GM12878 (cell line): ENCODE measurements at regions not wholly inside any gene's neighbourhood (a gene's known extent, or its start where the extent isn't known, plus 50 kb on each side); places are given as distances from the start of the nearest gene placed in this dataset.

Experiments used
- ATAC-seq: fragments of 200-7000 bp; cut with Tn5 transposase; 3 replicates; pipeline ENCODE4 v1.9.1; 2020; ENCODE audit warnings: mild to moderate bottlenecking, moderate library complexity
- BruUV-seq: library from RNA; stranded (reverse); fragments of 400-500 nt; replicated peaks from 2 replicates; lab custom pipeline; 2021; lab: Mats Ljungman, UMichigan
- CTCF ChIA-PET: fragments of 300-600 bp; sonication (Branson Sonifier 250); formaldehyde crosslinking; extraction: SDS; loops from one replicate; lab custom pipeline; 2021; ENCODE audit warnings: inconsistent platforms; lab: Yijun Ruan, JAX
- POLR2A ChIA-PET: fragments of 350-600 bp; formaldehyde crosslinking; extraction: SDS; loops from one replicate; lab custom pipeline; 2021; ENCODE audit warnings: inconsistent platforms; lab: Charles Lee
- RAD21 ChIA-PET: fragments of 300-600 bp; sonication (Branson Sonifier 250); formaldehyde crosslinking; loops from one replicate; lab custom pipeline; 2023; ENCODE audit warnings: antibody characterized with exemption; ENCODE audit not compliant: unreplicated experiment; lab: Charles Lee
- SMC1A ChIA-PET: fragments of 300-600 bp; sonication (Branson Sonifier 250); formaldehyde crosslinking; loops from one replicate; lab custom pipeline; 2023; ENCODE audit not compliant: unreplicated experiment, uncharacterized antibody; lab: Charles Lee
- DNase-seq: peaks from one replicate; pipeline ENCODE4 v3.0.0-alpha.2; 2011; ENCODE audit warnings: low read depth, low spot score
- FAIRE-seq: peaks from 3 replicates; lab custom pipeline; 2011; peaks lifted over from hg19 to GRCh38; lab: Jason Lieb, UNC
- H2AFZ ChIP-seq: 2 replicates; pipeline ENCODE4 v1.6.0; 2011; ENCODE audit warnings: low read depth, low read length, control low read depth; ENCODE audit not compliant: control insufficient read depth
- H3K27ac ChIP-seq: 2 replicates; pipeline ENCODE4 v1.5.1; 2011; ENCODE audit warnings: control low read depth; ENCODE audit not compliant: control insufficient read depth, insufficient read depth
- H3K27me3 ChIP-seq, 2 experiments: replicated peaks in 1 of 2; 2 replicates each; pipeline versions ENCODE4 v1.6.0 to v1.6.1; 2011; ENCODE audit warnings: low read length in 1 of 2; ENCODE audit not compliant: control insufficient read depth in 2 of 2, insufficient read depth in 2 of 2
- H3K36me3 ChIP-seq, 2 experiments: 2 replicates each; pipeline ENCODE4 v1.5.1; 2011; ENCODE audit warnings: low read length in 1 of 2; ENCODE audit not compliant: control insufficient read depth in 2 of 2, insufficient read depth in 2 of 2
- H3K4me1 ChIP-seq: 2 replicates; pipeline ENCODE4 v1.6.1; 2011; ENCODE audit warnings: mild to moderate bottlenecking, low read length, moderate library complexity, mixed read lengths; ENCODE audit not compliant: control insufficient read depth, insufficient read depth
- H3K4me2 ChIP-seq: 2 replicates; pipeline ENCODE4 v1.6.0; 2011; ENCODE audit warnings: control low read depth; ENCODE audit not compliant: control insufficient read depth, insufficient read depth
- H3K4me3 ChIP-seq: fragments of 200-600 bp; sonication (generic); 2 replicates; pipeline ENCODE4 v1.5.1; 2016
- H3K79me2 ChIP-seq: 2 replicates; pipeline ENCODE4 v1.6.0; 2011; ENCODE audit warnings: low read length; ENCODE audit not compliant: control insufficient read depth, insufficient read depth
- H3K9ac ChIP-seq: 2 replicates; pipeline ENCODE4 v1.8.0; 2011; ENCODE audit warnings: low read length, control low read depth, mixed read lengths; ENCODE audit not compliant: control insufficient read depth, insufficient read depth
- H3K9me3 ChIP-seq: replicated peaks from 3 replicates; pipeline ENCODE4 v1.5.1; 2011; ENCODE audit warnings: mild to moderate bottlenecking, low read length; ENCODE audit not compliant: control insufficient read depth, insufficient read depth
- H4K20me1 ChIP-seq: 2 replicates; pipeline ENCODE4 v1.6.0; 2011; ENCODE audit not compliant: control insufficient read depth, insufficient read depth
- ATF3 ChIP-seq: IDR thresholded peaks from 2 replicates; pipeline ENCODE4 v1.6.1; 2011; ENCODE audit warnings: low read depth, mild to moderate bottlenecking, low read length, moderate library complexity, borderline replicate concordance; ENCODE audit errors: extremely low read depth
- ATF7 ChIP-seq: fragments of 450-650 bp; IDR thresholded peaks from 2 replicates; pipeline ENCODE4 v1.6.1; 2016; ENCODE audit warnings: low read depth, mild to moderate bottlenecking
- BCL11A ChIP-seq: IDR thresholded peaks from 2 replicates; pipeline ENCODE4 v1.6.1; 2011; ENCODE audit warnings: low read depth, low read length
- JUND ChIP-seq: IDR thresholded peaks from 2 replicates; pipeline ENCODE4 v1.6.1; 2012; ENCODE audit warnings: low read depth, mild to moderate bottlenecking, low read length, improper control_type of control experiment, moderate library complexity
- KDM1A ChIP-seq: fragments of 200-600 bp; sonication (generic); IDR thresholded peaks from 2 replicates; pipeline ENCODE4 v1.6.1; 2016; ENCODE audit warnings: borderline replicate concordance
- MAX ChIP-seq: IDR thresholded peaks from 2 replicates; pipeline ENCODE4 v1.6.1; 2012; ENCODE audit warnings: low read depth, low read length, improper control_type of control experiment
- MYC ChIP-seq: IDR thresholded peaks from 2 replicates; pipeline ENCODE4 v1.6.1; 2011; ENCODE audit warnings: mild to moderate bottlenecking, low read length, moderate library complexity, inconsistent platforms; ENCODE audit not compliant: insufficient read depth, insufficient replicate concordance, insufficient read length, severe bottlenecking
- NR2F1 ChIP-seq: fragments of 450-650 bp; conservative IDR thresholded peaks from 2 replicates; pipeline ENCODE4 v1.6.1; 2017; ENCODE audit warnings: mild to moderate bottlenecking
- SIN3A ChIP-seq: IDR thresholded peaks from 2 replicates; pipeline ENCODE4 v1.6.1; 2012; ENCODE audit warnings: low read depth, low read length, improper control_type of control experiment
- TARDBP ChIP-seq: IDR thresholded peaks from 2 replicates; pipeline ENCODE4 v1.6.1; 2016; ENCODE audit warnings: borderline replicate concordance
- TCF7 ChIP-seq: IDR thresholded peaks from 2 replicates; pipeline ENCODE4 v1.6.1; 2014; ENCODE audit warnings: antibody characterized with exemption, borderline replicate concordance
- ZNF24 ChIP-seq: fragments of 450-650 bp; IDR thresholded peaks from 2 replicates; pipeline ENCODE4 v1.6.1; 2017; ENCODE audit warnings: antibody characterized with exemption, mild to moderate bottlenecking
- WGBS: methylation state at CpG from one replicate; pipeline ENCODE4 v1.1.6; 2016; ENCODE audit warnings: low lambda C conversion rate; ENCODE audit not compliant: insufficient replicate concordance, insufficient coverage; ENCODE audit errors: missing lambda C conversion rate; 5-methylcytosine and 5-hydroxymethylcytosine counted together
- in situ Hi-C: fragments of 300-500 bp; cut with MboI; formaldehyde crosslinking; loops from 9 replicates; pipeline ENCODE4 v1.14.3; 2018; ENCODE audit warnings: mixed read lengths
- intact Hi-C: fragments of 100-400 bp; cut with micrococcal nuclease; formaldehyde crosslinking; loops from one replicate; pipeline ENCODE4 v1.14.2; 2022; ENCODE audit not compliant: unreplicated experiment
- TF ChIP-seq, protein P1 (sequence below): IDR thresholded peaks from 2 replicates; pipeline ENCODE4 v1.6.1; 2011; ENCODE audit warnings: borderline replicate concordance, low read depth, mild to moderate bottlenecking, moderate library complexity, low read length; ENCODE audit not compliant: insufficient read depth, poor library complexity, severe bottlenecking
- TF ChIP-seq, protein P2 (sequence below): IDR thresholded peaks from 2 replicates; pipeline ENCODE4 v1.6.1; 2012; ENCODE audit warnings: improper control_type of control experiment, low read depth, low read length; ENCODE audit not compliant: insufficient replicate concordance
- TF ChIP-seq, protein P3 (sequence below): IDR thresholded peaks from 2 replicates; pipeline ENCODE4 v1.6.1; 2012; ENCODE audit warnings: low read depth, low read length, improper control_type of control experiment
- TF ChIP-seq, protein P4 (sequence below): IDR thresholded peaks from 2 replicates; pipeline ENCODE4 v1.6.1; 2011; ENCODE audit warnings: borderline replicate concordance, low read depth, mild to moderate bottlenecking, moderate library complexity, mixed read lengths, low read length; ENCODE audit not compliant: insufficient read depth; ENCODE audit errors: extremely low read length

GRCh38 chr5:171541341-171541776 lies 121.9 kb downstream of the FGF18 start:
- Histone ChIP-seq H3K79me2 (no peaks in the 10 kb centered on the region), H3K9ac (no peak overlapping the region), H2AFZ (no peak overlapping the region), H4K20me1 (no peaks in the 10 kb centered on the region), H3K9me3 (no peaks in the 10 kb centered on the region), H3K27me3 (peaks cover 0 to 3% of the 10 kb centered on the region in 2 experiments; a peak in 1 of 4 replicates), H3K4me1 (no peaks in the 10 kb centered on the region), H3K4me3 (no peak overlapping the region), H3K27ac (no peak overlapping the region), H3K36me3 (no peaks in the 10 kb centered on the region), H3K4me2 (no peak overlapping the region)
- ATAC-seq (no peak), DNase-seq (no peak), FAIRE-seq (no peak)
- intact Hi-C loops, result no loop called here
- WGBS, result 37% methylated on average over 13 of the region's 13 CpGs
- ChIA-PET RAD21 (no interaction called here), POLR2A (no interaction called here), SMC1A (no interaction called here), CTCF (no interaction called here)
- TF ChIP-seq, protein P1, sequence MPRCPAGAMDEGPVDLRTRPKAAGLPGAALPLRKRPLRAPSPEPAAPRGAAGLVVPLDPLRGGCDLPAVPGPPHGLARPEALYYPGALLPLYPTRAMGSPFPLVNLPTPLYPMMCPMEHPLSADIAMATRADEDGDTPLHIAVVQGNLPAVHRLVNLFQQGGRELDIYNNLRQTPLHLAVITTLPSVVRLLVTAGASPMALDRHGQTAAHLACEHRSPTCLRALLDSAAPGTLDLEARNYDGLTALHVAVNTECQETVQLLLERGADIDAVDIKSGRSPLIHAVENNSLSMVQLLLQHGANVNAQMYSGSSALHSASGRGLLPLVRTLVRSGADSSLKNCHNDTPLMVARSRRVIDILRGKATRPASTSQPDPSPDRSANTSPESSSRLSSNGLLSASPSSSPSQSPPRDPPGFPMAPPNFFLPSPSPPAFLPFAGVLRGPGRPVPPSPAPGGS, result no peak
- TF ChIP-seq, protein P2, sequence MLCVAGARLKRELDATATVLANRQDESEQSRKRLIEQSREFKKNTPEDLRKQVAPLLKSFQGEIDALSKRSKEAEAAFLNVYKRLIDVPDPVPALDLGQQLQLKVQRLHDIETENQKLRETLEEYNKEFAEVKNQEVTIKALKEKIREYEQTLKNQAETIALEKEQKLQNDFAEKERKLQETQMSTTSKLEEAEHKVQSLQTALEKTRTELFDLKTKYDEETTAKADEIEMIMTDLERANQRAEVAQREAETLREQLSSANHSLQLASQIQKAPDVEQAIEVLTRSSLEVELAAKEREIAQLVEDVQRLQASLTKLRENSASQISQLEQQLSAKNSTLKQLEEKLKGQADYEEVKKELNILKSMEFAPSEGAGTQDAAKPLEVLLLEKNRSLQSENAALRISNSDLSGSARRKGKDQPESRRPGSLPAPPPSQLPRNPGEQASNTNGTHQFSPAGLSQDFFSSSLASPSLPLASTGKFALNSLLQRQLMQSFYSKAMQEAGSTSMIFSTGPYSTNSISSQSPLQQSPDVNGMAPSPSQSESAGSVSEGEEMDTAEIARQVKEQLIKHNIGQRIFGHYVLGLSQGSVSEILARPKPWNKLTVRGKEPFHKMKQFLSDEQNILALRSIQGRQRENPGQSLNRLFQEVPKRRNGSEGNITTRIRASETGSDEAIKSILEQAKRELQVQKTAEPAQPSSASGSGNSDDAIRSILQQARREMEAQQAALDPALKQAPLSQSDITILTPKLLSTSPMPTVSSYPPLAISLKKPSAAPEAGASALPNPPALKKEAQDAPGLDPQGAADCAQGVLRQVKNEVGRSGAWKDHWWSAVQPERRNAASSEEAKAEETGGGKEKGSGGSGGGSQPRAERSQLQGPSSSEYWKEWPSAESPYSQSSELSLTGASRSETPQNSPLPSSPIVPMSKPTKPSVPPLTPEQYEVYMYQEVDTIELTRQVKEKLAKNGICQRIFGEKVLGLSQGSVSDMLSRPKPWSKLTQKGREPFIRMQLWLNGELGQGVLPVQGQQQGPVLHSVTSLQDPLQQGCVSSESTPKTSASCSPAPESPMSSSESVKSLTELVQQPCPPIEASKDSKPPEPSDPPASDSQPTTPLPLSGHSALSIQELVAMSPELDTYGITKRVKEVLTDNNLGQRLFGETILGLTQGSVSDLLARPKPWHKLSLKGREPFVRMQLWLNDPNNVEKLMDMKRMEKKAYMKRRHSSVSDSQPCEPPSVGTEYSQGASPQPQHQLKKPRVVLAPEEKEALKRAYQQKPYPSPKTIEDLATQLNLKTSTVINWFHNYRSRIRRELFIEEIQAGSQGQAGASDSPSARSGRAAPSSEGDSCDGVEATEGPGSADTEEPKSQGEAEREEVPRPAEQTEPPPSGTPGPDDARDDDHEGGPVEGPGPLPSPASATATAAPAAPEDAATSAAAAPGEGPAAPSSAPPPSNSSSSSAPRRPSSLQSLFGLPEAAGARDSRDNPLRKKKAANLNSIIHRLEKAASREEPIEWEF, result no peak
- TF ChIP-seq ATF3, result no peak
- TF ChIP-seq MYC, result no peak
- TF ChIP-seq TARDBP, result no peak
- no peak for TF ChIP-seq KDM1A
- TF ChIP-seq MAX, result no peak
- TF ChIP-seq, protein P3, sequence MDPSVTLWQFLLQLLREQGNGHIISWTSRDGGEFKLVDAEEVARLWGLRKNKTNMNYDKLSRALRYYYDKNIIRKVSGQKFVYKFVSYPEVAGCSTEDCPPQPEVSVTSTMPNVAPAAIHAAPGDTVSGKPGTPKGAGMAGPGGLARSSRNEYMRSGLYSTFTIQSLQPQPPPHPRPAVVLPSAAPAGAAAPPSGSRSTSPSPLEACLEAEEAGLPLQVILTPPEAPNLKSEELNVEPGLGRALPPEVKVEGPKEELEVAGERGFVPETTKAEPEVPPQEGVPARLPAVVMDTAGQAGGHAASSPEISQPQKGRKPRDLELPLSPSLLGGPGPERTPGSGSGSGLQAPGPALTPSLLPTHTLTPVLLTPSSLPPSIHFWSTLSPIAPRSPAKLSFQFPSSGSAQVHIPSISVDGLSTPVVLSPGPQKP, result no peak
- no peak for TF ChIP-seq NR2F1
- no peak for TF ChIP-seq ATF7
- no peak for TF ChIP-seq TCF7
- no peak for TF ChIP-seq JUND
- TF ChIP-seq, protein P4, sequence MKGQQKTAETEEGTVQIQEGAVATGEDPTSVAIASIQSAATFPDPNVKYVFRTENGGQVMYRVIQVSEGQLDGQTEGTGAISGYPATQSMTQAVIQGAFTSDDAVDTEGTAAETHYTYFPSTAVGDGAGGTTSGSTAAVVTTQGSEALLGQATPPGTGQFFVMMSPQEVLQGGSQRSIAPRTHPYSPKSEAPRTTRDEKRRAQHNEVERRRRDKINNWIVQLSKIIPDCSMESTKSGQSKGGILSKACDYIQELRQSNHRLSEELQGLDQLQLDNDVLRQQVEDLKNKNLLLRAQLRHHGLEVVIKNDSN, result no peak
- no peak for TF ChIP-seq SIN3A
- no peak for TF ChIP-seq ZNF24
- no peak for TF ChIP-seq BCL11A
- in situ Hi-C loops, result no loop called here
- BruUV-seq, result no TSS peak
